Esophagus squamous epithelium (tissue), 5 donors: ENCODE measurements at regions not wholly inside any gene's neighbourhood (a gene's known extent, or its start where the extent isn't known, plus 50 kb on each side); places are given as distances from the start of the nearest gene placed in this dataset.

Source experiments
- DNase-seq: peaks from one replicate; lab custom pipeline; 2025; lab: John Stamatoyannopoulos, UW
- H3K27ac ChIP-seq, 4 donors: fragments of 200-600 bp; sonication (generic); one replicate each; pipeline ENCODE4 v1.5.1; 2016 to 2019; ENCODE audit warnings: mild to moderate bottlenecking in 1 of 4
- H3K27me3 ChIP-seq, 4 donors: fragments of 200-600 bp; sonication (generic); 1 replicate in 3 of 4; 2 replicates in 1 of 4; pipeline versions ENCODE4 v1.5.1 to v1.6.0; 2017 to 2021; ENCODE audit warnings: antibody characterized with exemption in 1 of 4
- H3K36me3 ChIP-seq, 3 donors: fragments of 200-600 bp; sonication (generic); one replicate each; pipeline ENCODE4 v1.5.1; 2016 to 2019
- H3K4me1 ChIP-seq, 3 donors: fragments of 200-600 bp; sonication (generic); one replicate each; pipeline ENCODE4 v1.5.1; 2017 to 2019
- H3K4me3 ChIP-seq, 4 donors: fragments of 200-600 bp; sonication (generic); 1 replicate in 3 of 4; 2 replicates in 1 of 4; pipeline ENCODE4 v1.5.1; 2016 to 2019; ENCODE audit warnings: mild to moderate bottlenecking in 2 of 4, moderate library complexity in 1 of 4
- H3K9me3 ChIP-seq, 3 donors: fragments of 200-600 bp; sonication (generic); one replicate each; pipeline ENCODE4 v1.5.1; 2016 to 2019
- CTCF ChIP-seq, 6 experiments: fragments of 450-650 bp in 4 of 6; fragments of 200-600 bp in 2 of 6; sonication (generic) in 2 of 6; IDR thresholded peaks; one replicate each; pipeline ENCODE4 v1.5.1; 2016 to 2019; ENCODE audit warnings: antibody characterized with exemption in 6 of 6, mild to moderate bottlenecking in 4 of 6, moderate library complexity in 4 of 6
- POLR2A ChIP-seq, 4 donors: fragments of 450-650 bp; IDR thresholded peaks; one replicate each; pipeline ENCODE4 v1.6.1; 2017; ENCODE audit warnings: antibody characterized with exemption in 4 of 4, mild to moderate bottlenecking in 4 of 4, moderate library complexity in 3 of 4
- WGBS, 2 donors: methylation state at CpG; one replicate each; pipeline ENCODE4 v1.1.5; 2018; 5-methylcytosine and 5-hydroxymethylcytosine counted together
- intact Hi-C: fragments of 100-400 bp; cut with DNase I; formaldehyde crosslinking; loops from one replicate; pipeline ENCODE4 v1.15.0; 2022
- donor health status: DM: yes; HTN: yes; CAD: no.

DNA sequence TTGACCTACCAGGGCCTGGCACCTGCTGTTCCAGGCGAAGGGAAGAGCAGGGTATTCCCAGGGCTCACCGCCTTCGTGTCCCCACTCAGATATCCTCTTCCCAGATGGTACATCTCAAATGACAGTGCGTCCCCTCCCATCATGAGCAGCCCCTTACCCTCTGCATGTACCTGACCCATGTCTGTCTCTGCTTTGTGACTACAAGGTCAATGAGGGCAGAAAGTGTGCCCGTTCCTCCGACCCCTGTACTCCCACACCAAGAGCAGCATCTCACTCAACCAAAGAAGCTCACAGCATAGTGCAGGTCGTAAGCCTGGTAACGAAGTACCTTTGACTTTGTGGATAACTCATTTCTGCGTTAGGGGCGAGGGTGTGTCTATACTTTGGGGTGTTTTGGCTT lies 142.6 kb downstream of the KATNIP start:
- no peaks in the 10 kb centered on the region for H3K4me1 ChIP-seq
- DNase-seq: no peak
- TF ChIP-seq CTCF (IDR thresholded peaks at IDR 0.05) (no peak), POLR2A (IDR thresholded peaks at IDR 0.05) (no peak)
- WGBS, 2 donors: 92 to 93% methylated on average over 8 to 10 of the region's 10 CpGs
- no peaks in the 10 kb centered on the region for H3K27me3 ChIP-seq
- no peak overlapping the region for H3K27ac ChIP-seq
- no peaks in the 10 kb centered on the region for H3K36me3 ChIP-seq
- no peak overlapping the region for H3K4me3 ChIP-seq
- intact Hi-C loops: no loop called here
- H3K9me3 ChIP-seq: no peaks in the 10 kb centered on the region

- Histone ChIP-seq H3K4me1 (no peaks in the 10 kb centered on the region), H3K36me3 (peaks cover 0 to 22% (median 12%) of the 10 kb centered on the region in 3 donors), H3K27ac (no peak overlapping the region), H3K27me3 (no peaks in the 10 kb centered on the region), H3K9me3 (no peaks in the 10 kb centered on the region), H3K4me3 (no peak overlapping the region)
- DNase-seq: no peak
- no peak for TF ChIP-seq POLR2A (IDR thresholded peaks at IDR 0.05)
- TF ChIP-seq CTCF (IDR thresholded peaks at IDR 0.05): no peak
- intact Hi-C loops: no loop called here
- 93 to 94% methylated on average over 7 of the region's 7 CpGs for WGBS, 2 donors
Observed at GRCh38 chr16:27695161-27695560, 145.2 kb downstream of the KATNIP start.

DNA sequence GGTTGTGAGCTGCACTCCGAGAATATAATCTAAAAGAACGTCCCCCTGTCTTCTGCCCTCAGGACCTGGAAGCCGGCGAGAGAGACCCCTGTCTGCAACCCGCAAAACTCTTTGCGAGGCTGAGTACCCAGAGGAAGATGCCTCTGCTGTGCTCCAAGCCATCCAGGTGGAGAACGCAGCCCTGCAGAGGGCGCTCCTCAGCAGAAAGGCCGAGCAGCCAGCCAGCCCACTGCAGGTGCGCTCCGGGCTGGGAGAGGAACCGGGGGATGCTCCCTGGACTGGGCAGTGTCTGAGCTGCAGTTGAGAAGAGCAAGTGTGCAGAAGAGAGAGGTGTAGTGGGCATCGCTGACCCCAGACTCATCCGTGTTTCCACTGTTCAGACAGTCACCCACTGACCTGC lies 148.3 kb downstream of the KATNIP start:
- H3K36me3 ChIP-seq: peaks cover 0 to 51% (median 17%) of the 10 kb centered on the region in 3 donors
- H3K27ac ChIP-seq: no peak overlapping the region
- intact Hi-C loops: no loop called here
- H3K27me3 ChIP-seq: no peaks in the 10 kb centered on the region
- no peaks in the 10 kb centered on the region for H3K4me1 ChIP-seq
- TF ChIP-seq CTCF (IDR thresholded peaks at IDR 0.05) (peak in 1 of 6 experiments; percentile 28), POLR2A (IDR thresholded peaks at IDR 0.05) (no peak)
- H3K4me3 ChIP-seq: no peak overlapping the region
- 82 to 87% methylated on average over 4 to 12 of the region's 14 CpGs for WGBS, 2 donors
- DNase-seq: no peak
- H3K9me3 ChIP-seq: no peaks in the 10 kb centered on the region

GRCh38 chr16:27698746-27699145 lies 148.8 kb downstream of the KATNIP start:
- H3K9me3 ChIP-seq: no peaks in the 10 kb centered on the region
- H3K36me3 ChIP-seq: peaks cover 0 to 54% (median 17%) of the 10 kb centered on the region in 3 donors
- H3K4me3 ChIP-seq: no peak overlapping the region
- H3K27me3 ChIP-seq: no peaks in the 10 kb centered on the region
- no peak for TF ChIP-seq CTCF (IDR thresholded peaks at IDR 0.05)
- no peak for TF ChIP-seq POLR2A (IDR thresholded peaks at IDR 0.05)
- DNase-seq: no peak
- H3K4me1 ChIP-seq: no peaks in the 10 kb centered on the region
- WGBS, 2 donors: 98 to 100% methylated on average over 6 to 7 of the region's 8 CpGs
- intact Hi-C loops: no loop called here
- H3K27ac ChIP-seq: no peak overlapping the region

- WGBS, 2 donors: 97 to 99% methylated on average over 4 to 7 of the region's 7 CpGs
- no peaks in the 10 kb centered on the region for H3K4me1 ChIP-seq
- H3K36me3 ChIP-seq: peaks cover 0 to 60% (median 17%) of the 10 kb centered on the region in 3 donors
- H3K27me3 ChIP-seq: no peaks in the 10 kb centered on the region
- no peaks in the 10 kb centered on the region for H3K9me3 ChIP-seq
- intact Hi-C loops: no loop called here
- TF ChIP-seq POLR2A (IDR thresholded peaks at IDR 0.05): no peak
- no peak for TF ChIP-seq CTCF (IDR thresholded peaks at IDR 0.05)
- no peak for DNase-seq
- H3K4me3 ChIP-seq: no peak overlapping the region
- no peak overlapping the region for H3K27ac ChIP-seq
Observed at GRCh38 chr16:27699540-27699939, 149.6 kb downstream of the KATNIP start.
